Fibroblast of lung (primary cell): ENCODE measurements at regions not wholly inside any gene's neighbourhood (a gene's known extent, or its start where the extent isn't known, plus 50 kb on each side); places are given as distances from the start of the nearest gene placed in this dataset.

Source experiments
- CTCF ChIP-seq, 2 donors: IDR thresholded peaks in 1 of 2; conservative IDR thresholded peaks in 1 of 2; 1 replicate in 1 of 2; 2 replicates in 1 of 2; pipeline ENCODE4 v1.5.1; 2011 to 2012; ENCODE audit warnings: low read length in 2 of 2, control low read depth in 1 of 2, inconsistent platforms in 1 of 2, low read depth in 1 of 2, mild to moderate bottlenecking in 1 of 2
- EZH2 ChIP-seq: IDR thresholded peaks from 2 replicates; pipeline ENCODE4 v1.5.1; 2012; ENCODE audit warnings: low read length, control low read depth, mild to moderate bottlenecking; ENCODE audit errors: missing control alignments

GRCh38 chr6:65943548-65943947, 236.5 kb upstream of the EYS start:
- no peak for TF ChIP-seq CTCF (conservative IDR thresholded peaks at IDR 0.05 in 1 of 2, IDR thresholded peaks at IDR 0.05 in 1 of 2; ENCODE audit: low read depth in 1 of 2, low read length in 2 of 2)
- no peak for TF ChIP-seq EZH2
